DMS153 (cell line): ENCODE measurements at regions not wholly inside any gene's neighbourhood (a gene's known extent, or its start where the extent isn't known, plus 50 kb on each side); places are given as distances from the start of the nearest gene placed in this dataset.

Experiments used
- DNase-seq: peaks from one replicate; lab custom pipeline; 2025; lab: John Stamatoyannopoulos, UW

- DNase-seq: no peak
These were observed 1182.8 kb downstream of the FLRT2 start for GRCh38 chr14:86712727-86713126.

- no peak for DNase-seq
These were observed 1182.2 kb downstream of the FLRT2 start for GRCh38 chr14:86712176-86712575.

- no peak for DNase-seq
These were observed 1178.9 kb downstream of the FLRT2 start for GRCh38 chr14:86708846-86709339.

GRCh38 chr14:86707071-86707470 lies 1177.1 kb downstream of the FLRT2 start:
- no peak for DNase-seq

DNA sequence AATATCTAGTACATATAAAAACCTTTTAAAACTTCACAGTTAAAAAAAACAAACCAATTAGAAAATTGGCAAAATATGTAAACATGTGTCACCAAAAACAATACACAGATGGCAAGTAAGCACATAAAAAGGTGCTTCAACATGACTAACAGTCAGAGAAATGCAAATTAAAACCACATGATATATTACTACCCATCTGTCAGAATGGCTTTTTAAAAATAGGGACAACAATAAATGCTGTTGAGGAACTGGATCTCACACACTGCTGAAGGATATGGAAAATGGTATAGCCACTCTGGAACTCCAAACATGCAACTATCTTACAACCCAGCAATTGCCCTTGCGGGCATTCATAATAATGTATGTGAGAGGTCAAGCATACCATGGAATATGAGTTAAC lies 1153.6 kb downstream of the FLRT2 start:
- DNase-seq: no peak

- DNase-seq: no peak
These were observed 1145.1 kb downstream of the FLRT2 start for GRCh38 chr14:86675059-86675458.

DNA sequence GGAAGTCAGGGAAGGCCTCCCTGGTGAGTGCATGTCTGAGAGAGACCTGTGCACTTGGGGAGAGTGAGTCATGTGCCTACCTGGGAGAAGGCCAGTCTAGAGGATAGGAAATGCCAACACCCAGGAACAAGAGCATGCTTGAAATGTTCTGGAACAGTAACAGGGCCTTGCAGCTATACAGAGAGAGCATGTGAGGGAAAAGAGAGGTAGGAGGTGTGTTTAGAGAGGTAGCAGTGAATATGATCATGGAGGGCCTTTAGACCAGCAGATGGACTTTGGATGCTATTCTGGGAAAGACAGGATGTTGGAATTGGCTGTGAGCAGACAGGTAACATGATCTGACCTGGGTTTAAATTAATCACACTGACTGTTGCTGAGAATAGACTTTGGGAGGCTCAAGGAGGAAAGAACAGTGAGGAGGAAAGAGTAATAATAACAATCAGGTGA lies 1143.6 kb downstream of the FLRT2 start:
- peak; percentile 50 for DNase-seq

- no peak for DNase-seq
These were observed 1142.1 kb downstream of the FLRT2 start for GRCh38 chr14:86672080-86672479.

DNA sequence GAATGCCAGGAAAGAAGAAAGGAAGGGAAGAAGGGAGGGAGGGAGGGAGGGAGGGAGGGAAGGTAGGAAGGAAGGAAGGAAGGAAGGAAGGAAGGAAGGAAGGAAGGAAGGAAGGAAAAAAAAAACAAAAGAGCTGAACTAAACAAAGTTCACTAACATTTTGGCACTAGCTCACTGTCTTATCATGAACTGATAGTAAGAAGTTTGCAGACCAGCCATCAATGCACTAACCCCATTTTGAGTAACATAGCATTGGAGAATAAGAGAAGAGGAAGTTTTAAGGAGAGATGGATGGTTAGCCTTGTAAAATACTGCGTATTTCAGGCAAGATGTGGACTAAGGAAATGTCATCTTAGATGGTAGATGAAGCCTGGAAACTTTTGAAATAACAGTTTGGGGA lies 1136.0 kb downstream of the FLRT2 start:
- DNase-seq: no peak

DNA sequence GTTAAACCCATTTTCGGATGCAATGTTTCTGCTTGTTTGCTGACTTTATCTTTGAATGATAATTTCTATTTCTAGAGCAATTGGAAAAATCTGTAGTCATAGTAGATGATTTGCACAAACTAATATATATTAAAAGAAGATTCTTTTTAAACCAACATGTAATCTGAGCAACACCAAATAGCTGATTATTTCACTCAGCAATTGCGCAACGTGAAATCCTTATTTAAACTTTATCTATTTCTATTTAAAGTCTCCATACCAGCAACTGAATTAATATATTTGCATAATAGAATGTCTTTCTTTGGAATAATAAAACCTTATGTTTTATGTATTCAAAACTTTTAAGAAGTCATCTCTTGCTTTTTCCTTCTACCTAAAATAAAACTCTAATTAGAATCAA lies 1132.4 kb downstream of the FLRT2 start:
- no peak for DNase-seq

DNA sequence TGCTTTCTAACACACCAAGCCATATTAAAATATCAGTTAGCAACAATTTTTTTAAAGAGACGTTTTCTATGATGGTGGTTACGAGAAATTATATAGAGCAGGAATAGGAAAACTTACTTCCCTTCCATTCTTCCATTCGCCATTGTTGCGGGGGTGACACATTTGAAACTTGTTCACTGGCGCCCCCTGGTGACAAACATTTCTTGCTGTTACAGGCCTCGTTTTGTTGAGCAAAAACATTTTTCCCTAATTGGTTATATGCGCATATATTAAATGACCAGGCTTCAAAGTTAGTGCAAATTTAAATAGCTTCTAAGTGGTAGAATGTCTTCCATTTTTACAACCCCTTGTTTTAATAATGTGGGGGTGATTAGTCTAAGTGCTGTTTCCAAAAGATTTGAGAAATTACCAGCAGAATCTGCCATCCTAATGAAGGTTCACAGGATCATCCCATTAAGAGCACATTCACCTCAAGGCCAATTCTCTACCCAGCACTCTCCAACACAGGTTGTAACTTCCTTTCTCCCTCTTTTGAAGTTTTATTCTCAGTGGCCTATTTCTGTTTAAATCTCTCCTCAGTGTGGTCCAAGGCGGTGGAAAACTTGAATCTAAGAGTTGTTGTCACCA lies 1124.7 kb downstream of the FLRT2 start:
- no peak for DNase-seq

GRCh38 chr14:86652526-86652925 lies 1122.6 kb downstream of the FLRT2 start:
- no peak for DNase-seq

DNA sequence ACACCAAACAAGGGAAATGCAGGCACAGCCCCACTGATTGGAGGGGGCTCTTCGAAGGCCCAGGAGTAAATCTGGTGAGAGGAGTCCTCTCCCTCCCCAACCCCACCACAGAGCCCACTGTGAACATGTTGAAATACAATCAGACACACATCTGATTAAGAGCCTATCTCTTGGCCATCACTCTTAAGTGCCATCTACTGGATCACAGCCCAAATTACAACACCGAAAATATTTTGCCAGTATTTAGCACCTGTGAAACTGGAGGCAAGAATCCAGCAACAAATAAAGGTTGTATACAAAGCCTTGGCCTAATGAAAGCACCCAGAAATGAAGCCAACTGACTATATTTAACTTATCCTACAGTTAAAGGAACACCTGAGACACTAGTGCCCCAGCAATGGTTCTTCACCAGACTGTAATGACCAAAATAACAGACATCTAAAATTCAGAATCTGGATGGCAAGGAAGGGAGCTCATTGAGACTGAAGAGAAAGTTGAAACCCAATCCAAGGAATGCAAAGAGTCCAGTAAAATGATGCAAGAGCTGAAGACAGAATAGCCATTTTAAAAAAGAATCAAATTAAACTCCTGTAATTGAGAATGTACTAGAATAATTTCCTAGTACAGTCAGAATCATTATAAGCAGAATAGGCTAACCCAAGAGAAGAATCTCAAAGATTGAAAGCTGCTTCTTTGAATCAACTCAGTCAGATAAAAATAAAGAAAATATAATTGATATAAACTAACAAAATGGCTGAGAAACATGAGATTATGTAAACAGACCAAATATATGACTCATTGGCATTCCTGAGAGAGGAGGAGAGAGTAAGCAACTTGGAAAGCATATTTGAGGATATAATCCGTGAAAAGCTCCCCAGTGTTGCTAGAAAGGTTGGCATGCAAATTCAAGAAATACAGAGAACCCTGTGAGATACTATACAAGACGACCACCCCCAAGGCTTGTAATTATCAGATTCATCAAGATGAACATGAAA lies 1117.0 kb downstream of the FLRT2 start:
- no peak for DNase-seq

GRCh38 chr14:86646125-86646524 lies 1116.2 kb downstream of the FLRT2 start:
- no peak for DNase-seq

- no peak for DNase-seq
These were observed 1111.4 kb downstream of the FLRT2 start for GRCh38 chr14:86641310-86641709.

DNA sequence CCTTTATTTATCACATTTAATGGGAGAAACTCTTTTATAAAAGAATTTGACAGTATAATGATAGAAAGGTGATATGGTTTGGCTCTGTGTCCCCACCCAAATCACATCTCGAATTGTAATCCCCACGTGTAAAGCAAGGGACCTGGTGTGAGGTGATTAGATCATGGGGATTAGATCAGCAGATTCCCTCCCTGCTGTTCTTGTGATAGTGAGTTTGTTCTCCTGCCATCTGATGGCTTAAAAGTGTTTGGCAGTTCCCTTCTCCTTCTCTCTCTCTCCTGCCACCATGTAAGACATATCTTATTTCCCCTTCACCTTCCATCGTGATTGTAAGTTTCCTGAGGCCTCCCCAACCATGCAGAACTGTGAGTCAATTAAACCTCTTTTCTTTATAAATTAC lies 1110.3 kb downstream of the FLRT2 start:
- no peak for DNase-seq

GRCh38 chr14:86639666-86640065 lies 1109.7 kb downstream of the FLRT2 start:
- no peak for DNase-seq

DNA sequence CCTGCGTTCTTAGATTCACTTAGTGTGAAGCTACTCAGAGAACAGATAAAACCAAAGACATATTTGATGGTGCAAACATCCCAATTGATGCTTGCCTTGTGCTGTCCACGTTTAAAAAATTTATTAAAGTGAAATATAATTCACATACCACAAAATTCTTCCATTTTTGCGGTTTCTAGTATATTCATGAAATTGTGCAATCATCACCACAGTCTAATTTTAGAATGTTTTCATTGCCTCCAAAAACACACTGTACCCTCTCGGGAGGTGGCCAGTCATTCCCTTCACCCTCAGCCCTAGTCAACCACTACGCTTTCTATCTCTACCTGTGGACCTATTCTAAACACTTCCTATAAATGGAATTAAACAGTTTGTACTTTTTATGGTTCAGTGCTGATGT lies 1109.2 kb downstream of the FLRT2 start:
- no peak for DNase-seq

DNA sequence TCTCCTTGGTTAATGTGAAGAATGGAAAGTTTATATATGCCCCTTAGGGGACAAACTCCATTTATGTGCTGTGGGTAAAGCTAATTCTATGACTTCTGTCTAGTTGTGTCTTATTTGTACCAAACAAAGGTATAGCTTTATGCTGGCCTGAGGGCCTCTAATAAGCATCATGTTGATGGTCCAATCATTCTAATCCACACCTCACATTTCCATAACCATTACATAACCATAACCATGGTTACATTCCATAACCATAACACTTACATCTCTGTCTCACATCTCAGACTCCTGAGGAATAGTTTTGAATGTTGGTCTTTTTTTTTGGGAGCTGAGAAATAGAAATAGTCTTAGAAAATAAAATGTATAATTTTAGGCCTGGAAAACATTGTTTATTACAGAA lies 1097.1 kb downstream of the FLRT2 start:
- DNase-seq: no peak

DNA sequence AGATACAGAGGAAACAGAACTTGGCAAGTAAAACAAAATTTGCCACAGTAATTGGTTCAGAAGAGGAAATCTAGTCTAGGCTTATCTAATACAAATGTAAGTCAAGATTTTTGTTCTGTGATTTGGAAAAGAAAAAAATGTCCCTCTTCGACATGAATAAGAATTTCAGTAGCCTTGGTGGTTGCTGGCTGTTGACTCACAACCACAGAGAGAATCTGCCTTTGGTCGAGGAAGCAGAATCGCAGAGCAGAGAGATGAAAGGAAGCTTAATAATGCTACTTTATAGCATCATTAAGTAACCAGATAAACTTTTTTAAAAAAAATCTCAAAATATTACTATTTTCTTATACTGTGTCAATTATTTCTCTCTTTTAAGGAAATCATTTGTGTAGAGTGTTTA lies 1096.6 kb downstream of the FLRT2 start:
- DNase-seq: no peak

DNA sequence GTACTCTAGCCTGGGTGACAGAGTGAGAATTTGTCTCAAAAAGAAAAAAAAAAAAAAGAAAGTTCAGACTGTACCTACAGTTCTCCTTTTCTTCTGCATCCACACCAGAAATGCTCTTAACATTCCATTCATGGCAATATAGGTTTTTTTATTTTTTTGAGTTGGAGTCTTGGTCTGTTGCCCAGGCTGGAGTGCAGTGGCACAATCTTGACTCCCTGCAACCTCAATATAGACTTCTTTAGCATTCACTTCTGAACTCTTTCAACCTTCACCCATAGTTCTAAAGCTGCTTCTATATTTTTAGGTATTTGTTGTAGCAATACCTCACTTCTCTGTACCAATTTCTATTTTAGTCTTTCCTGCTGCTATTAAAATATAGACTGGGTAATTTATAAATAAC lies 1095.7 kb downstream of the FLRT2 start:
- no peak for DNase-seq

GRCh38 chr14:86619726-86620125 lies 1089.8 kb downstream of the FLRT2 start:
- no peak for DNase-seq

DNA sequence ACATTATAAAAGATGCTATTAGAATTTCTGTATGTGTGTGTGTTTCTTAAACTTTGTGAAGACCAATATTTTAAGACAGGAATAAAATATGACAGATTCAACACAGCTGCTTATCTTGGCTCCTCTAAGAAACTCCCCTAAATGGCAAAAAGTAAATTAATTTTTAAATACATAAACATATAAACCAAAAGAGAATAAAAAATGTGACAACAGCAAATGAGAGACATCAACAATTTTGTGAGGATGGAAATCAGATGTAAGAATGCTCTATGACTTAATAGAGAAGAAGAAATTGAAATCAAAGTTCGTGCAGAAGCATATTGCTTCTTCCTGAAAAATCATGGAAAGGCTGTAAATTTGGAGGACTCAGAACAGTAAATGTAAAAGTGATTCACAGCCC lies 1083.8 kb downstream of the FLRT2 start:
- DNase-seq: no peak
